ENCODE measurements at regions not wholly inside any gene's neighbourhood (a gene's known extent, or its start where the extent isn't known, plus 50 kb on each side); places are given as distances from the start of the nearest gene placed in this dataset.
"Not testable (repeated sequence)": the region's sequence is repeated elsewhere in the genome, so short reads cannot be mapped to it uniquely, and the experiment has no call there.

DNA sequence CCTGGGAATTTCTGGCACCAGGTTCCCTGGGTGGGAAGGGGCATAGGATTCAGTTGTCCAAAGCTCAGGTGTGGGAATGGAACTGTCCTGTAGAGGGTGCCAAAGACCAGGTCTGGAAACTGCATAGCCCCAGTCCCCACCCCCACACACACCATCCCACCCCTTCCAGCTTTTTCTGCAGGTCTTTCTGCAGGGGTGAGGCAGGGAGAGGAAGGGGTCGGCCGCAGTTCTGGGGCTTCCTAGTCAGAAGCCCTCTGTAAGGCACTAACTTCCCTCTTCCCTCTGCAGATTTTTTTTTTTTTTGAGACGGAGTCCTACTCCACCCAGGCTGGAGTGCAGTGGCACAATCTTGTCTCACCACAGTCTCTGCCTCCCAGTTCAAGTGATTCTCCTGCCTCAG lies 1949.7 kb downstream of the FOXD4L5 start:
- peak in 1 of 3 experiments; percentile 10 for TF ChIP-seq CTCF (IDR thresholded peaks at IDR 0.05)
- not testable (repeated sequence) for TF ChIP-seq EP300 (IDR thresholded peaks at IDR 0.05); POLR2AphosphoS5 (IDR thresholded peaks at IDR 0.05); POLR2A (IDR thresholded peaks at IDR 0.05; ENCODE audit: low read depth)
